Skin epidermis (tissue), 12 donors: ENCODE measurements at regions not wholly inside any gene's neighbourhood (a gene's known extent, or its start where the extent isn't known, plus 50 kb on each side); places are given as distances from the start of the nearest gene placed in this dataset.

ENCODE experiments used
- H3K27ac ChIP-seq, 21 experiments: fragments of 200-600 bp; sonication (generic) in 11 of 21; one replicate each; pipeline ENCODE4 v1.5.0; 2020; ENCODE audit warnings: mild to moderate bottlenecking in 3 of 21, inconsistent platforms in 2 of 21, moderate library complexity in 2 of 21
- H3K4me3 ChIP-seq, 7 experiments: fragments of 200-600 bp; sonication (generic) in 2 of 7; one replicate each; pipeline ENCODE4 v1.5.0; 2020; ENCODE audit warnings: inconsistent platforms in 2 of 7, mild to moderate bottlenecking in 2 of 7, moderate library complexity in 1 of 7

DNA sequence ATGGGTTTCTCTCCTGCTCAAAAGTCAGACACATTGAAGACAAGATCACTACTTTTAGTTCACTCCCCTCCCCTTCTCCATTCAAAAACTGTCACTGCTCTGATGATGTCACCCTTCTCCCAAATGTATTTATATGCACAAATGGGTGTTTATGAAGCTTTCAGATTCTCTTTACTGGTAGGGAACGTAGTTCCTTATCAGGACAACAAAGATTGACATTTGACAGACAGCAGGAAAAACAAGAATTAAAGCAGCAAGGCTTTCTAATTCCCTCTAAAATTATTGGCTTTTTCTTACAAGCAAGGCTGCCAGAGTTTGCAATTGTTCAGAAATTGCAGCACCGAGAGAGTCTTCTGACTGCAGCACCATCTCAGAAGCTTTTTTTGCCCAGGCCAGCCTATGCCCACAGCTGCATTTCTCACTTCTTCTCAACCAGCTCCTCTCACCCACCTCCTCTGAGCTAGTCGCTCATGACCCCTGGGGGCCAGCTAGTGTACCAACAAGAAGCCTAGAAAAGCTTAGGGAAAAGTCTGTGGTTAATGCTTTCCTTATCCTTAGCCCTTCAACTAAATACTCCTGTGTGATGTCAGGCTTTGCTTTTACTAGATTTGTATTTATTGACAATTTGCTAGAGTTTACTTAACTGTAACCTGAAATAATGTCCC, 265.1 kb downstream of the HTR7 start:
- H3K4me3 ChIP-seq = no peak overlapping the region
- no peak overlapping the region for H3K27ac ChIP-seq

DNA sequence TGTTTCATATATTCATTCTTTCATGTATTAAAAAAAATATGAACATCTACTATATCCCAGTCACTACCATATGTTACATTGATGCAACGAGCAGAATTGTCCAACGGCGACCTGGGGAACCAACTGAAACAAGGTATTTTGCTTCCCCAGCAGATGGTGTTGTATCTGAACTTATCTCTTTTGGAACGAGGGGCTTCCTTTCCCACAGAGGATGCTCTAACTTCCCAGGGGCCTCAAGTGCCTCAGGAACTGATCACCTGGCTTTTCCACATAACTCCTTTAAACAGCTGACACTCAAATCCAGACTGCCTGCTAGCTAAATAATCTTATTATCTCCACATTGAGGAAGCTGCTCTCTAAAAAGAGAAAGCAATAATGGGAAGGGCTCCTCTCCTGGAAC, 259.3 kb downstream of the HTR7 start:
- Histone ChIP-seq H3K27ac (no peak overlapping the region), H3K4me3 (no peak overlapping the region)

DNA sequence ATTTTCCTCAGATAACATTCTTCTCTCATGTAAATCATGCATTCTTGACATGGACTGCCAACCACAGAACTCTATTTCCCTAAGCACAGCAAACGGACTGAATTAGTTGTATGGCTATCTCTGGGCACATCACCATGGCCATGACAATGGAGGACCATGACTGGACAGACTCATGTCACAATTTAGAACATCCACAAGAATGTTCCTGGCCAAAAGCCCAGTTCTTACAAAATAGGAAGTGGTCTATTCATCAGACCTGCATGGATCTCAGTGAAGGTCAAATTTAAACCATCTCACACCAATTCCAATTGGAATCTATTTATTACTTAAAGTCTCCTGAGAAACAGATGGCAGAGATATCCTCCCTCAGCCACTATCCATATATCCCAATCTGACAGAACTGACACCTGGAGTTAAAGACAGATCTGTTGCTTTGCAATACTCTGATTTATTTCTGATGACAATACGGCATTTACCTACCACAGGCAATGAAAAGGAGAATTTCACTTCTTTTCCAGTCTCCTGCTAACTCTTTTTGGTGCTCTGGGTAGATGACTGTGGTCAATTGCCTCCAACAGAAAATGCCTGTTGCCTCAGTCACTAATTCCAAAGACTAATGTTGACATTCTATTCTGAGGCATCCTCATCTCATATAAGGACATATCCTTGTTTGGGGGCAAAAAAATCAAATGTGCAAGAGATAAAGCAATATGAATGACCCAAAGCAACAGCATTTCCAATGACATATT, 254.8 kb downstream of the HTR7 start:
- Histone ChIP-seq H3K27ac (no peak overlapping the region), H3K4me3 (no peak overlapping the region)

DNA sequence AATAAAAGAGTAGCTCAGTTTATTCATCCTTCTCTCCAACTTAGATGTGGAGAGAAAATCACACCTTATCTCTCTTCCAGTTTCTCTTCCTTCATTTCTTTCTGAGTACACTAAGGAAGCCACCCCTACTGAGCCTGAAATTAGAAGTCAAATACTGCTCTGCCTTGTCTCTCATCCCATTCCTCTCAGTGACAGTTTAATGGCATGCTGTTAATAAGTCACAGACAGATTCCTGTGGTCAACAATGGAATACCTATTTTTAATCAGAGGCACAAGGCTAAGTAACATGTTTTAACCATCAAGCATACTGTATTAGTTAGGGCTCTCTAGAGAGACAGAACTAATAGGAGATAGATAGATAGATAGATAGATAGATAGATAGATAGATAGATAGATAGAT, 253.2 kb downstream of the HTR7 start:
- Histone ChIP-seq H3K4me3 (no peak overlapping the region), H3K27ac (no peak overlapping the region)

DNA sequence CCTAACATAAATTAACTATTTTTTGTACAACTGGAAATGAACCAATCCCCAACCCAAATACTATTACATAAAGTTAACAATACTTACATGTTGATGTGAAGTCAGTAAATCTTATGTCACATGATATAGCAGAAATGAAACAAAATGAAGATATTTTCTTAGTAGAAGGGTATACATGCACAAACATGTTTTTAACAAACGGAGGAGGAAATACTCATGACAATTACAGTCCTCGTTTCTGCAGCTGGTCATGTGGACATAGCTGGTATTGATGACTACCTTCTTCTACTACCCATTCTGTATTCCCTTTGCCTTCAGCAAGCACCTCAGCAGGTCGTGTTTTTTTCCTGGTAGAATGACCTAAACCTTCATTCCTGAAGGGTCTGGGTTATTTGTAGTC, 252.3 kb downstream of the HTR7 start:
- no peak overlapping the region for H3K27ac ChIP-seq
- no peak overlapping the region for H3K4me3 ChIP-seq

DNA sequence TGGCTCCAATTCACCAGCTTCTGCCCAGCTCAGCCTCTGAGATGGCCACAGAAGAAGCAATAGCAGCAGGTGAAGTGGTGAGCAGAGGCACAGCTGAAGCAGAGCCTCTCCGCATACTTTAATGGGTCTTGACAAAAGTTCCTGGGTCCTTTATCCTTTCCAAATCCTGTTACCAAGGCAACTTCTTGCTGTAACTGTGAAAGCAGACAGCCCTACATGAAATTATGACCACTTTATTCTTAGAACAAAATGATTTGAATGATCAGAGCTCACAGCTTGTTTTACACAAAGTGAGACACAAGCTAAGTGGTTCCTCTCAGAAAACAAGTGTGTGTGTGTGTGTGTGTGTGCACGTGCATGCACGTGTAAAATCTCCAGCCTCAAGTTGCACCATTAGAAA, 245.6 kb downstream of the HTR7 start:
- H3K27ac ChIP-seq = no peak overlapping the region
- H3K4me3 ChIP-seq = no peak overlapping the region

DNA sequence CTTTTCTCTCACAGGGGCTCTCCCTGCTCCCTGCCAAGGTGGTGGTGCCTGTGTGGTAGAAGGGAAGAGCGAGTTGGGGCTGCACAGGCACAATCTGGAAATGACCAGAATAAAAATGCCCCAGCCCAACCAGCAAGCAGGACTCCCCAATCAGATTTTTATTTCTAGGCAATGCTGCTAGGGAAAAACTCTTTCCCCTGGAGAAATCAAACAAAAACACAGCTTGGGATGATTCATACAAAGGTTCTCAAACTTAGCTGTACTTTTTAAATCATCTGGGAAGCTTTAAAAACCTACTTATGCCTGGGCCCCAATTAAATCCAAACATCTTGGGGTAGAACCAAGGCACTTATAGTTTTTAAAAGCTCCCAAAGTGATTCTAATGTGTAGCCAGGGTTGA, 243.2 kb downstream of the HTR7 start:
- Histone ChIP-seq H3K4me3 (no peak overlapping the region), H3K27ac (no peak overlapping the region)

DNA sequence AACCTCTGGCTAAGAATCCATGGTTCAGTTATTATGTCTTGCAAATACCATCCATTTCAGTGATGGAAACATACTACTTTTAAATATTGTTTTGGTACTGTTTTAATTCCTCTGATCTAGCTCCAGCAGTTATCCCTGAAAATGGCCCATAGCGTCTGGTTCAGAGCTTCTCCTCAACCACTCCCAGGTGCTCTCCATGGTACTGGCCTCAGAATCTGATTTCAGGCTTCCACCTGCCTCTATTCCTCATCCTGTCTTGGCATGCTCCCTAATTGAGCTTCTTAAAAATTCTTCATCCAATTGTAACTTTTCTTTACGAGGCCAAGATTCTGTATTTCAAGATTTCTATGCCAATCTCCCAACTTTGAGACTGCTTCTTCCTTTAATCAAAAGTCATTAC, 236.3 kb downstream of the HTR7 start:
- no peak overlapping the region for H3K27ac ChIP-seq
- H3K4me3 ChIP-seq = no peak overlapping the region

DNA sequence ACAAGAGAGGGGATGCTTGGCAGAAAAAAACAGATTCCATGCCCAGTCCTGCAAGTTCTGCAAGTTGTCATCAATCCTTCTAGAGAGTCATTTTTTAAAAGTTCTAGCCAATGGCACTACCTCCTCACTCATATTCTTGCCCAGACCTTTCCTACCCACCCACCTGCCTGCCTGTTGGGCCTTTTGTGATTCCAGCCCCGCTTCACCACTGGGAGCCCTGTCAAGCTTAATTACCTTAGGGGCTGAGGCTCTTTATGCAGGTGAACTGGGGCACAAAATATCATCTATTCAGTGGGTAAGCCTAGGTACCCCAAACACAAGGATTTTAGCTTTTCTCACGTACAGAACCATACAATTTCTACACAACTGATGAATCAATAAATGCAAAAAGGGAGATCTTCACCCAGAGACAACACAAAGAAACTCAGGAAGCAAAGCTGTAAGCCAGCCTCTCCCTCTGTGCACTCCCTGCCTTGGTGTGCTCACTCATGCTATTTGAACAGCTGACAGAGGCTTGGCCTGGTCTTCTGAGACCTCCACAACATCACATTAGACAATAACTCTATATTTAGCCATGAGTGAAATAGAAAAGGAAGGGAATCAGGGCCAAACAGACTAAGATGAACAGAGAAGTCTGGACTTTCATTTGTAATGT, 222.6 kb downstream of the HTR7 start:
- no peak overlapping the region for H3K4me3 ChIP-seq
- H3K27ac ChIP-seq = no peak overlapping the region

DNA sequence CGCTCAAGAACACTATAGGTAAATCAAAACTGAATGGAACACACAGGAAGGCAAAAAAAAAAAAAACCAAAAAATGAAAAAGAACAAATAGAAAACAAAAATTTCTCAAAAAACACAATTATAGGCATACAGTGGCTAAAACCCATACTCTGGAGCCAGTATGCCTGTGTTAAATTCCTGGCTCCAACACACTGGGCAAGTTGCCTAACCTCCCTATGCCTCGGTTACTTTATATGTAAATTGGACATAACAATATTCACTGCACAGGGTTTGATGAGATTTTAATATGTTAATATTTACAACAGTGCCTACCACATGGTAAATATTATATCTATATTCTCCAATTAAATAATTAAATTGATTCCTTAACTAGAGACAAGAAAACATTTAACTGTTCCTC, 217.1 kb downstream of the HTR7 start:
- H3K27ac ChIP-seq = no peak overlapping the region
- no peak overlapping the region for H3K4me3 ChIP-seq

DNA sequence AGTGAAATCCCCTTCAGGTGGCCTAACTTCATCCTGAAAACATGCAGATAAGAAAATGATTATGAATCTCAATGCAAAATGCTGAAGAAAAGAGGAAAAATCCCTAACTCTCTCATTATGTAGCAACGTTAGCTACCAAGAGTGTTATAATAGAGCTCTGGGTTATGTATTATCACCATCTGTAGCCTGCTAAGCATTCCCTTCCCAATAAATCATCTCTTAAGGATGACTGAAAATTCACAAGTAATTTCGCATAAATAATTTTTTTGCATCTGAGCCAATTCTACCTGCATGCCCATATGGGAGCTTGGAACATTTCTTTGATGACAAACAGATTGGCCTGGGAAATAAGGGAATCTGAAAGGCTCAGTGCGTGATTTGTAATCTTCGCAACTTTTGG, 216.1 kb downstream of the HTR7 start:
- no peak overlapping the region for H3K4me3 ChIP-seq

DNA sequence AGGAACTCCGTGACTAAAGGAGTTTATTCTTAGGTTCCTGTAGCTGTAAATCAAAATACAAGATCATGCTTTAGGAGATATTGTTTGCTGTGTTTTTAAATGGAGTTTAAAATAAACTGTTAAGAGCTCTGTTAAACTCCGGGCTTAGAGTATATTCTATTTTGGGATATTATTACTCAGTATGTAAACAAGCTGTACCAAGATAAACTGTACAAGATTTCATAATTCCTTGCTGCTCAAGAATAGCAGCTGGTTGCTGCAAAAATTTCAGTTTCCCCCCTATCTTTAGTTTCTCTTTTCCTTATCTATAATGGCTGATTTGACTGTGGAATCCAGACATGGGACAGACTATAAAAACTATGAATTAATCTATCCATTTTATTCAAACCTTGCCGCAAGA, 215.7 kb downstream of the HTR7 start:
- Histone ChIP-seq H3K27ac (no peak overlapping the region), H3K4me3 (no peak overlapping the region)

More for the DNA sequence above, 216.1 kb downstream of the HTR7 start:
- no peak overlapping the region for H3K27ac ChIP-seq

DNA sequence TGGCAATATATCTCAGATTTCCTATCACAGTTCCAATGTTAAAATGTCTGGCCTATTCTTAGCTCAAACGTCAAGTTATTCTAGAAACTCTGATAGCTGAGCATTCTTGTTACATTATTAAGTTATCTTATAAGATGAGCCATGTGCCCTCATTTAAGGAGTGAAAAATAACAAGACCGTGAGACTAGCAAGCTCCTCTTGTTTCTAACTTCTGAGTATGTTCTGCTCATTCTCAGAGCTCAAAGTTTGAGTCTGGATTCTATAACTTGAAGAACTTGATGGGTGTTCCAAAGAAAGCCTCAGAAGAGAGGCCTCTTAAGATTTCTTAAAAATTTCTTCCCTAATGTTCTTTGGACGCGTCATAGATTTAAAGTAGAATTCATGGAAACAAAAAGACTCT, 215.2 kb downstream of the HTR7 start:
- Histone ChIP-seq H3K27ac (no peak overlapping the region), H3K4me3 (no peak overlapping the region)

DNA sequence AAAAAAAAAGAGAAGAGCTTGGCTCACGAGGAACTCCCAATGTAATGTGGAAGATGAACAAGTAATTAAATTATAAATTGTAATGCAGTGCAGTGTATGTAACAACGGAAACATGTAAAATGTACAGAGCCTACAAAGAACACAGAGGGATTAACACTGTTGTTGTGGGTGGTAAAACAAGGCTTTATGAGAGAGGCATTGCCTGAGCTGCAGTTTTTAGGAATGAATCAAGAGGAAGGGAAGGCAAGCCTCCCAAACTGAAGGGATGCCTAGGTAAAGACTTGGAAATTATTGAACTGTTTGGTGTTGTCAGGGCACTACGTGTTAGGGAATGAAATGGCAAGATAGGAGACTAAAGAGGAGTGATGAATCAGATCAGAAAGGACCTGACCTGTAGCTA, 213.7 kb downstream of the HTR7 start:
- no peak overlapping the region for H3K27ac ChIP-seq

DNA sequence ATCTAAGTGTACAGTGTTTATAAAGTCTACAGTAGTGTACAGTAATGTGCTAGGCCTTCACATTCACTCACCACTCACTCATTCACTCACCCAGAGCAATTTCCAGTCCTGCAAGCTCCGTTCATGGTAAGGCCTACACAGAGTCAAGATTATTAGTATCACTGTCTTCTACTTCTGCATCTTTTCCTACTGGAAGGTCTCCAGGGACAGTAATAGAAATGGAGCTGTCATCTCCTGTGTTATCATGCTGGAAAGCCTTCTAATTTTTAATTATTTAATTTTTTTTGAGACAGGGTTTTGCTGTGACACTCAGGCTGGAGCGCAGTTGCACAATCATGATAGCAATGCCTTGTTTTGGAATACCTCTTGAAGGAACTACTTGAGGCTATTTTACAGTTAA, 207.0 kb downstream of the HTR7 start:
- Histone ChIP-seq H3K4me3 (no peak overlapping the region), H3K27ac (no peak overlapping the region)

More for the DNA sequence above, 213.7 kb downstream of the HTR7 start:
- no peak overlapping the region for H3K4me3 ChIP-seq

DNA sequence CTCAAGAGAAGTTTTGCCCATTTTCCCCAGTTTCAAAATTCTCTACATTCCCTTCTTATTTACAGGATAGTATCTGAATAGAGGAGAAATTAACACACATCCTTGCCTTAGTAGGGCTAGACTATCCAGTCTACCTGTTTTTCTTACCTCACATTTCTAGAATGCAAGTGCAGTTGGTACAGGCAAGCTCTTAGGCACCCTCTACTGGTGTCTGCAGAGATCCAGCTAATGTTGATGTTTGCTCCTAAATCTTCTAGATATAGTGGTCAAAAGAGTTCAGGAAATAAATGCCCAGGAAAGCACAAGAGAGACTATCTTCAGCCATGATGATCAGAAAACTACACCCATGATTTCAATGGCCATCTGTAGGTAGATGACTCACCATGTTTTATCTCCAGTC, 205.3 kb downstream of the HTR7 start:
- Histone ChIP-seq H3K27ac (no peak overlapping the region), H3K4me3 (no peak overlapping the region)

DNA sequence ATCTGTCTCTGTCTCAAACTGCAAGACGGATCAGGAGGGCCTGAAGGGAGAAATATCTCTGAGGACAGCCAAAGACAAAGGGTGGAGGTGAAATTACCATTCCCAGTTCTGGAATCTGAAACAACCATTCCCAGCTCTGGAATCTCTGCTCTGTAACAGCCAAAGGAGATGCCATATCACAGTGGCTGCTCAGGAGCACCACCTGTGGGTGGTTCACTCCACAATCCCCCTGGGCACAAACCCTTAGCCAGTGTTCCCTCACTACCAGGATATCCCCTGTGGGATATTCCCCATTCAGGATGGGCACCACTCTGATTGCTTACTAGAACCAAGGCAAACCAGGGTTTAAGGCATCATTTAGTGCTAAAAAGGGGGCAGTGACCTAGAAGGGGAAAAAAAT, 199.0 kb downstream of the HTR7 start:
- no peak overlapping the region for H3K27ac ChIP-seq
- no peak overlapping the region for H3K4me3 ChIP-seq

DNA sequence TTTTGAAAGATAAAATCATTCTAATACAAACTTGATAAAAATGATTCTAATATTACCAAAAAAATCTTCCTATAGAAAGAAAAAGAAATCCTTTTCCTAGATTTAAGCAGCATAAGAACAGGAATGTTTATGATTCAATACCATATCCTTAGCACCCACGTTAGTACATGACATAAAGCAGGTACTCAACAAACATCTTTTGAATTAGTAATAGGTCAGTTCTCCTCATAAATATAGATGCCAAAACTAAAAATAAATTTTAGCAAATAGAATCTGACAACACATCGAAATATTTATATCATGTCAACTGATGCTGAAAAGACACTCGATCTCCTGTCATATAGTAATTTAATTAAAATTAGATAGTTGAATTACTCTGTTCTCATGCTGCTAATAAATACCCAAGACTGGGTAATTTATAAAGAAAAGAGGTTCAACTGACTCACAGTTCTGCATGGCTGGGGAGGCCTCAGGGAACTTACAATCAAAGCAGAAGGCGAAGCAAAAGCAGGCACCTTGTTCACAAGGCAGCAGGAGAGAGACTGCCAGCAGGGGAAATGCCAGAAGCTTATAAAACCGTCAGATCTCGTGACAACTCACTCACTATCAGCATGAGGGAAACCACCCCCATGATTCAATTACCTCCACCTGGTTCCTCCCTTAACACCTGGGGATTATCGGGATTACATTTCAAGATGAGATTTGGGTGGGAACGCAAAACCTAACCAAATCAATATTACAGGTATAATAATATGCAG, 191.8 kb downstream of the HTR7 start:
- no peak overlapping the region for H3K27ac ChIP-seq
- H3K4me3 ChIP-seq = no peak overlapping the region

DNA sequence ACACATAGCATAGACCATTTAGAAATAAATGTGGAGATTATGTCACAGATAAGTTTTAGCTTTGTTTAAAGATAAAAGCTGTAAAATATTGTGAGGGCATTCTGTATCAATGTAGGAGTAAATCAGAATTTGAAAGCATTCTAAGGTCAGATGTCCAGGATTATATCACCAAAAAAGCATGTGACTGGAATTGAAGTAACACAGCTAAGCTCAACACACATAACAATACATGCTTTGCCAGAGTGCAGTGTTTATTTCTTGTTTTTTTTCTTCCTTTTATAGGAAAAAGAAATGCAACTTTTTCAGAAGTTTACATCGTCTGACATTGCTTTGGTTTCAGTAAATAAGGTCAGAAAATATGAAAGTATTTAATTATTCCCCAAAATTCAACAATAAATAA, 183.4 kb downstream of the HTR7 start:
- Histone ChIP-seq H3K4me3 (no peak overlapping the region), H3K27ac (no peak overlapping the region)

DNA sequence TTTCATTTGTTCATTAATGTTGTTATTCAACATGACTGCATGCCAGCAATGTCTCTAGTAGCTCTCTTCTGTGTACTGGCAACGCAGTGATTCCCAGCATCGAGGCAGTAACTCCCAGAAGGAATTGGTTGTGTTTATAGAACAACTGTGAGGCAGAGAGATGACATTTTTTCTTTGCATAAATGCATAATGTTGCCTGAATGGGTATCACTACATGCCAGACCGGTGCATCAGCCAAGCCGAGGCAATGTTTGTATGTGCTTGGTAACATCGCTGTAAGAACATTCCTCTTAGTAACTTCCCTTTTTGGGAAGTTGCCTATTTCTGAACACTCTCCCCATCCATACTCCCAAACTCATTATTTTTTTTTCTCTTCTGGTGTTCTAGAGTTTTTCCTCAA, 182.9 kb downstream of the HTR7 start:
- no peak overlapping the region for H3K27ac ChIP-seq
- no peak overlapping the region for H3K4me3 ChIP-seq

DNA sequence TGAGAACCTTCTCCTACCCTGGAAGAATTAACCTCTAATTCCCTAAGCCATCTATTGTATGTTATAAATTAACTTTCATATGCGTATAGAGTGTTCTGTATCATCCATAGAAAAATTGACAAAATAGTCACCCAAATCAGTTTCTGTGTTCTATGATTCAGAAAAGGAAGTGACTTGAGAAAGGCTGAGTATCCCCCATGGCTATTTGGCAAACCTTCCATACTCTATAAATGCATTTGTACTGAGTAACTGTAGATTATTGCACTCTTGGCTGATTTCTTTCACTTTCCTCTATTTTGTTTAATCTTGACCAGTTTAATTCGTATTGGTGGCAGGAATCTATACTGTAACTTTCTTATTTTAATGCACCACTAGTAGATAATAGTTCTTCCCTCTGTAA, 182.2 kb downstream of the HTR7 start:
- Histone ChIP-seq H3K27ac (no peak overlapping the region), H3K4me3 (no peak overlapping the region)
